Peyer's patch (tissue), 4 donors: ENCODE measurements at regions not wholly inside any gene's neighbourhood (a gene's known extent, or its start where the extent isn't known, plus 50 kb on each side); places are given as distances from the start of the nearest gene placed in this dataset.

Experiments
- CTCF ChIP-seq, 6 experiments: fragments of 450-650 bp in 4 of 6; fragments of 200-600 bp in 2 of 6; sonication (generic) in 1 of 6; IDR thresholded peaks; one replicate each; pipeline ENCODE4 v1.5.1; 2017 to 2019; ENCODE audit warnings: antibody characterized with exemption in 6 of 6, mild to moderate bottlenecking in 3 of 6, moderate library complexity in 1 of 6
- POLR2A ChIP-seq, 2 donors: fragments of 450-650 bp; IDR thresholded peaks; one replicate each; pipeline ENCODE4 v1.5.1; 2017; ENCODE audit warnings: antibody characterized with exemption in 2 of 2, mild to moderate bottlenecking in 2 of 2, moderate library complexity in 2 of 2

GRCh38 chr5:42874621-42875198 is 63.0 kb upstream of the SELENOP start:
- TF ChIP-seq CTCF (IDR thresholded peaks at IDR 0.05) (no peak), POLR2A (IDR thresholded peaks at IDR 0.05) (no peak)
